Loucy (cell line): ENCODE measurements at regions not wholly inside any gene's neighbourhood (a gene's known extent, or its start where the extent isn't known, plus 50 kb on each side); places are given as distances from the start of the nearest gene placed in this dataset.

ENCODE experiments used
- EZH2phosphoT487 ChIP-seq: fragments of 200-600 bp; IDR thresholded peaks from 2 replicates; pipeline ENCODE4 v1.6.1; 2018; ENCODE audit warnings: antibody characterized with exemption, mild to moderate bottlenecking, moderate library complexity, borderline replicate concordance
- TF ChIP-seq, protein P1 (sequence below): fragments of 200-600 bp; sonication (generic); conservative IDR thresholded peaks from 2 replicates; pipeline ENCODE4 v1.5.1; 2014; ENCODE audit warnings: mild to moderate bottlenecking, antibody characterized with exemption, low read length

DNA sequence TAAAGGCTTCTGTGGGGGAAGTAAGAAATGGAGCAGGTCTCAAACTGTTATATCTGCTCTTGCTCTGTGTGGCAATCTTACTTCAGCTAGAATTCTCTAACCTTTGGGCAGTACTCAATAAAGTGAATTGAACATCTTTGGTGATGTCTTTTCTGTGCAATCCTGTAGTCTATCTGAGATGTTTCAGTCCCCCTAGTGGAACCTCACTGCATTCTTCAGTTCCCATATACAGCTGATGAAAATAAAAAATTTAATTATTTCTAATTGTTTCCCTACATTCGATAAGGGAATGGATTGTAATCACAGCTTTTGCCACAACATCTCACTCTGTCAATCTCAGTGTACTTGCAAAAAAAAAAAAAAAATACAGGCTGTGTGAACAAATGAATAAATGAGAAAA lies 522.6 kb downstream of the DNAJB9 start:
- TF ChIP-seq, protein P1, sequence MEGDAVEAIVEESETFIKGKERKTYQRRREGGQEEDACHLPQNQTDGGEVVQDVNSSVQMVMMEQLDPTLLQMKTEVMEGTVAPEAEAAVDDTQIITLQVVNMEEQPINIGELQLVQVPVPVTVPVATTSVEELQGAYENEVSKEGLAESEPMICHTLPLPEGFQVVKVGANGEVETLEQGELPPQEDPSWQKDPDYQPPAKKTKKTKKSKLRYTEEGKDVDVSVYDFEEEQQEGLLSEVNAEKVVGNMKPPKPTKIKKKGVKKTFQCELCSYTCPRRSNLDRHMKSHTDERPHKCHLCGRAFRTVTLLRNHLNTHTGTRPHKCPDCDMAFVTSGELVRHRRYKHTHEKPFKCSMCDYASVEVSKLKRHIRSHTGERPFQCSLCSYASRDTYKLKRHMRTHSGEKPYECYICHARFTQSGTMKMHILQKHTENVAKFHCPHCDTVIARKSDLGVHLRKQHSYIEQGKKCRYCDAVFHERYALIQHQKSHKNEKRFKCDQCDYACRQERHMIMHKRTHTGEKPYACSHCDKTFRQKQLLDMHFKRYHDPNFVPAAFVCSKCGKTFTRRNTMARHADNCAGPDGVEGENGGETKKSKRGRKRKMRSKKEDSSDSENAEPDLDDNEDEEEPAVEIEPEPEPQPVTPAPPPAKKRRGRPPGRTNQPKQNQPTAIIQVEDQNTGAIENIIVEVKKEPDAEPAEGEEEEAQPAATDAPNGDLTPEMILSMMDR = no peak
- TF ChIP-seq EZH2phosphoT487 = no peak
